MCF 10A (cell line): ENCODE measurements at regions not wholly inside any gene's neighbourhood (a gene's known extent, or its start where the extent isn't known, plus 50 kb on each side); places are given as distances from the start of the nearest gene placed in this dataset.

Experiments
- BruUV-seq: library from RNA; stranded (reverse); fragments of 400-500 nt; replicated peaks from 2 replicates; lab custom pipeline; 2021; lab: Mats Ljungman, UMichigan
- CTCF ChIA-PET: fragments of 300-600 bp; sonication (Branson Sonifier 250); formaldehyde crosslinking; extraction: SDS; loops from one replicate; lab custom pipeline; 2021; ENCODE audit warnings: antibody characterized with exemption, inconsistent platforms; lab: Yijun Ruan, JAX
- POLR2A ChIA-PET: fragments of 300-600, 350-650 bp; sonication (Branson Sonifier 250); formaldehyde crosslinking; extraction: SDS; loops from one replicate; lab custom pipeline; 2020; ENCODE audit warnings: antibody characterized with exemption, inconsistent platforms; lab: Yijun Ruan, JAX
- DNase-seq: peaks from one replicate; pipeline ENCODE4 v3.0.0-alpha.2; 2018; ENCODE audit not compliant: unreplicated experiment
- H3K27ac Mint-ChIP-seq: one replicate; pipeline ENCODE4 v1.8.0; 2022; ENCODE audit warnings: mild to moderate bottlenecking, low read depth, mixed read lengths; ENCODE audit not compliant: unreplicated experiment
- H3K27me3 Mint-ChIP-seq: one replicate; pipeline ENCODE4 v1.8.0; 2022; ENCODE audit warnings: mixed read lengths; ENCODE audit not compliant: insufficient read depth, unreplicated experiment
- H3K36me3 Mint-ChIP-seq: one replicate; pipeline ENCODE4 v1.8.0; 2022; ENCODE audit warnings: mild to moderate bottlenecking, moderate library complexity, mixed read lengths; ENCODE audit not compliant: insufficient read depth, unreplicated experiment
- H3K4me1 Mint-ChIP-seq: one replicate; pipeline ENCODE4 v1.8.0; 2022; ENCODE audit warnings: mixed read lengths; ENCODE audit not compliant: insufficient read depth, unreplicated experiment
- H3K4me3 Mint-ChIP-seq: one replicate; pipeline ENCODE4 v1.8.0; 2022; ENCODE audit warnings: mild to moderate bottlenecking, moderate library complexity, mixed read lengths; ENCODE audit not compliant: unreplicated experiment
- H3K9me3 Mint-ChIP-seq: one replicate; pipeline ENCODE4 v1.8.0; 2022; ENCODE audit warnings: mixed read lengths; ENCODE audit not compliant: unreplicated experiment
- CTCF ChIP-seq: fragments of 200-600 bp; IDR thresholded peaks from one replicate; pipeline ENCODE4 v1.8.0; 2022; ENCODE audit warnings: antibody characterized with exemption, mild to moderate bottlenecking; ENCODE audit not compliant: unreplicated experiment
- intact Hi-C: fragments of 100-400 bp; cut with micrococcal nuclease; formaldehyde crosslinking; loops from 2 replicates; pipeline ENCODE4 v1.14.1; 2022

- no peaks in the 10 kb centered on the region for H3K36me3 Mint-ChIP-seq
- no peaks in the 10 kb centered on the region for H3K27me3 Mint-ChIP-seq
- ChIA-PET CTCF (interaction anchor here (0.6 to 7.8 kb wide), 38 partner anchors 8 to 1337 kb away, joined by 3 to 98 read pairs (median 4); no protein-coding TSS in a partner anchor), POLR2A (interaction anchor here (0.6 to 1.1 kb wide), 4 partner anchors 121 to 787 kb away, joined by 3 to 4 read pairs (median 4); no protein-coding TSS in a partner anchor)
- H3K4me3 Mint-ChIP-seq: no peak overlapping the region
- no peak overlapping the region for H3K27ac Mint-ChIP-seq
- DNase-seq: peak; percentile 50
- intact Hi-C loops: loop anchor here (1.0 to 2.0 kb wide), 3 partner anchors 121 to 1061 kb away; no protein-coding TSS in a partner anchor
- BruUV-seq: no TSS peak
- H3K4me1 Mint-ChIP-seq: no peaks in the 10 kb centered on the region
- H3K9me3 Mint-ChIP-seq: no peaks in the 10 kb centered on the region
- peak; percentile 39 for TF ChIP-seq CTCF
Observed at GRCh38 chr11:32297611-32298011, 137.7 kb downstream of the WT1 start.

- no peaks in the 10 kb centered on the region for H3K36me3 Mint-ChIP-seq
- DNase-seq: no peak
- BruUV-seq: no TSS peak
- intact Hi-C loops: no loop called here
- no peaks in the 10 kb centered on the region for H3K9me3 Mint-ChIP-seq
- H3K4me1 Mint-ChIP-seq: no peaks in the 10 kb centered on the region
- H3K27me3 Mint-ChIP-seq: no peaks in the 10 kb centered on the region
- ChIA-PET POLR2A (interaction anchor here (0.7 to 1.2 kb wide), 2 partner anchors 10 to 1182 kb away, joined by 3 read pairs; no protein-coding TSS in a partner anchor), CTCF (interaction anchor here (0.6 to 4.3 kb wide), 9 partner anchors 10 to 1196 kb away, joined by 3 to 21 read pairs (median 8); no protein-coding TSS in a partner anchor)
- TF ChIP-seq CTCF: no peak
- no peak overlapping the region for H3K4me3 Mint-ChIP-seq
- no peak overlapping the region for H3K27ac Mint-ChIP-seq
Observed at GRCh38 chr11:32302826-32303225, 132.5 kb downstream of the WT1 start.

GRCh38 chr11:32304521-32304920 lies 130.8 kb downstream of the WT1 start:
- TF ChIP-seq CTCF: no peak
- ChIA-PET CTCF (interaction anchor here (0.6 to 4.3 kb wide), 11 partner anchors 8 to 261 kb away, joined by 3 to 21 read pairs (median 8); no protein-coding TSS in a partner anchor), POLR2A (interaction anchor here (0.6 kb wide), 1 partner anchor 10 kb away, joined by 3 read pairs; no protein-coding TSS in a partner anchor)
- Mint-ChIP-seq H3K4me3 (no peak overlapping the region), H3K4me1 (no peaks in the 10 kb centered on the region), H3K9me3 (no peaks in the 10 kb centered on the region), H3K36me3 (no peaks in the 10 kb centered on the region), H3K27ac (no peak overlapping the region), H3K27me3 (no peaks in the 10 kb centered on the region)
- no peak for DNase-seq
- BruUV-seq: no TSS peak
- intact Hi-C loops: no loop called here

GRCh38 chr11:32305460-32305859 lies 129.9 kb downstream of the WT1 start:
- CTCF ChIA-PET: interaction anchor here (0.7 to 4.3 kb wide), 6 partner anchors 8 to 889 kb away, joined by 3 to 21 read pairs (median 5); no protein-coding TSS in a partner anchor
- intact Hi-C loops: no loop called here
- no peak for TF ChIP-seq CTCF
- Mint-ChIP-seq H3K36me3 (no peaks in the 10 kb centered on the region), H3K4me3 (no peak overlapping the region), H3K9me3 (no peaks in the 10 kb centered on the region), H3K27me3 (no peaks in the 10 kb centered on the region), H3K4me1 (no peaks in the 10 kb centered on the region), H3K27ac (no peak overlapping the region)
- DNase-seq: no peak
- POLR2A ChIA-PET: interaction anchor here (0.6 to 0.7 kb wide), 2 partner anchors 31 to 485 kb away, joined by 3 to 6 read pairs; no protein-coding TSS in a partner anchor
- no TSS peak for BruUV-seq
